H1 (cell line): ENCODE measurements at regions not wholly inside any gene's neighbourhood (a gene's known extent, or its start where the extent isn't known, plus 50 kb on each side); places are given as distances from the start of the nearest gene placed in this dataset.

Experiments used
- CBX8 ChIP-seq: fragments of 300-800, 300-1000 bp; sonication (generic); IDR thresholded peaks from 2 replicates; pipeline ENCODE4 v1.7.1; 2016; ENCODE audit warnings: low read depth, low read length, borderline replicate concordance
- CHD1 ChIP-seq: IDR thresholded peaks from 2 replicates; pipeline ENCODE4 v1.6.1; 2012; ENCODE audit warnings: low read depth, low read length, improper control_type of control experiment
- CREB1 ChIP-seq: IDR thresholded peaks from 2 replicates; pipeline ENCODE4 v1.6.1; 2012; ENCODE audit warnings: inconsistent platforms
- POLR2AphosphoS5 ChIP-seq: IDR thresholded peaks from 2 replicates; pipeline ENCODE4 v1.6.1; 2011; ENCODE audit warnings: low read depth, low read length
- SIN3A ChIP-seq, 2 experiments: IDR thresholded peaks in 1 of 2; conservative IDR thresholded peaks in 1 of 2; 2 replicates each; pipeline ENCODE4 v1.6.1; 2011 to 2012; ENCODE audit warnings: low read length in 2 of 2, improper control_type of control experiment in 1 of 2, low read depth in 1 of 2, mild to moderate bottlenecking in 1 of 2

GRCh38 chr5:125416055-125416454 is 669.6 kb upstream of the ZNF608 start (continued):
- TF ChIP-seq CREB1: no peak
- TF ChIP-seq SIN3A (conservative IDR thresholded peaks at IDR 0.05 in 1 of 2, IDR thresholded peaks at IDR 0.05 in 1 of 2; ENCODE audit: low read depth in 1 of 2, low read length in 2 of 2): no peak
- no peak for TF ChIP-seq CHD1
- TF ChIP-seq CBX8: no peak
- no peak for TF ChIP-seq POLR2AphosphoS5
